ENCODE measurements at regions not wholly inside any gene's neighbourhood (a gene's known extent, or its start where the extent isn't known, plus 50 kb on each side); places are given as distances from the start of the nearest gene placed in this dataset.
A peak's percentile ranks its signal among the peaks of the same experiment; 100 is the strongest.

GRCh38 chr21:35925497-35925896, 134.8 kb downstream of the SETD4 start (continued):
- TF ChIP-seq USF2 (IDR thresholded peaks at IDR 0.05; ENCODE audit: low read depth, low read length) (peak; percentile 67; the same call in 1 of the 2 replicates), USF2 (CRISPR knock-in tag; IDR thresholded peaks at IDR 0.05; ENCODE audit: borderline replicate concordance) (no peak; the same call in 1 of the 2 replicates), ZNF33A (CRISPR knock-in tag; IDR thresholded peaks at IDR 0.05; ENCODE audit: borderline replicate concordance) (no peak), HNF4G (IDR thresholded peaks at IDR 0.05; ENCODE audit: borderline replicate concordance, low read depth, low read length) (no peak), HNF4G (CRISPR knock-in tag; IDR thresholded peaks at IDR 0.05; ENCODE audit: borderline replicate concordance, low read depth) (no peak), SMARCC2 (IDR thresholded peaks at IDR 0.05) (no peak), SOX13 (IDR thresholded peaks at IDR 0.05) (no peak), SOX13 (CRISPR knock-in tag; conservative IDR thresholded peaks at IDR 0.05 in 1 of 2, IDR thresholded peaks at IDR 0.05 in 1 of 2) (peak in 1 of 2 experiments; percentile 22; a peak in 1 of 4 replicates), SYNCRIP (IDR thresholded peaks at IDR 0.05; ENCODE audit: insufficient read depth, low read depth, low read length) (no peak), ZNF234 (CRISPR knock-in tag; conservative IDR thresholded peaks at IDR 0.05) (no peak), ZNF512B (CRISPR knock-in tag; IDR thresholded peaks at IDR 0.05; ENCODE audit: borderline replicate concordance) (no peak), ZNF883 (CRISPR knock-in tag; IDR thresholded peaks at IDR 0.05; ENCODE audit: not compliant biosample characterization) (no peak), TFE3 (CRISPR knock-in tag; IDR thresholded peaks at IDR 0.05) (peak; percentile 71), SATB2 (CRISPR knock-in tag; IDR thresholded peaks at IDR 0.05) (0 out of 2 replicates have a peak, but pooled peaks have one; percentile 41), MEIS1 (CRISPR knock-in tag; IDR thresholded peaks at IDR 0.05; ENCODE audit: borderline replicate concordance) (no peak), ZNF343 (CRISPR knock-in tag; IDR thresholded peaks at IDR 0.05) (no peak), HCFC1 (IDR thresholded peaks at IDR 0.05; ENCODE audit: low read depth, low read length) (no peak), ZNF292 (CRISPR knock-in tag; IDR thresholded peaks at IDR 0.05; ENCODE audit: borderline replicate concordance, low read depth) (no peak), ELF3 (CRISPR knock-in tag; IDR thresholded peaks at IDR 0.05) (no peak), HMG20B (CRISPR knock-in tag; conservative IDR thresholded peaks at IDR 0.05) (0 out of 2 replicates have a peak, but pooled peaks have one; percentile 28), ZNF501 (CRISPR knock-in tag; IDR thresholded peaks at IDR 0.05) (no peak), ZNF329 (CRISPR knock-in tag; IDR thresholded peaks at IDR 0.05; ENCODE audit: low read depth) (no peak), ZNF589 (CRISPR knock-in tag; conservative IDR thresholded peaks at IDR 0.05) (no peak), PAX8 (CRISPR knock-in tag; IDR thresholded peaks at IDR 0.05; ENCODE audit: borderline replicate concordance) (no peak), ZNF101 (CRISPR knock-in tag; IDR thresholded peaks at IDR 0.05; ENCODE audit: borderline replicate concordance, low read depth) (no peak), CENPT (CRISPR knock-in tag; IDR thresholded peaks at IDR 0.05; ENCODE audit: low read depth) (no peak)

Data from HepG2 (cell line).